ENCODE measurements at regions not wholly inside any gene's neighbourhood (a gene's known extent, or its start where the extent isn't known, plus 50 kb on each side); places are given as distances from the start of the nearest gene placed in this dataset.

- H2BK15ac ChIP-seq (ENCODE audit: low read depth, poor library complexity, severe bottlenecking), result no peak overlapping the region
- no peak overlapping the region for H2BK5ac ChIP-seq (ENCODE audit: low read depth, low read length, poor library complexity, severe bottlenecking)
- H2AFZ ChIP-seq (ENCODE audit: low read depth, low read length), result no peak overlapping the region
- no peak overlapping the region for H3K4me2 ChIP-seq (ENCODE audit: low read length, poor library complexity, severe bottlenecking)
- peaks cover 4 to 12% of the 10 kb centered on the region in 2 experiments for H3K27me3 ChIP-seq (ENCODE audit: control insufficient read depth in 1 of 2, insufficient read depth in 1 of 2, low read length in 2 of 2)
- no peak overlapping the region for H3K14ac ChIP-seq (ENCODE audit: low read length in 2 of 2)
- H3K27ac ChIP-seq (ENCODE audit: low read length, poor library complexity, severe bottlenecking), result no peak overlapping the region
- no peaks in the 10 kb centered on the region for H3K4me1 ChIP-seq (ENCODE audit: control insufficient read depth, insufficient read depth, low read depth, low read length)
- H3K36me3 ChIP-seq (ENCODE audit: control insufficient read depth in 1 of 2, insufficient read depth in 2 of 2, low read depth in 1 of 2, low read length in 2 of 2), result no peaks in the 10 kb centered on the region
- no peak overlapping the region for H4K8ac ChIP-seq (ENCODE audit: low read length)
- no peak overlapping the region for H3K18ac ChIP-seq (ENCODE audit: low read depth in 1 of 2, low read length in 2 of 2)
- H3K9ac ChIP-seq (ENCODE audit: low read length), result no peak overlapping the region
- WGBS, result 88% methylated on average over 5 of the region's 7 CpGs
- H3K23ac ChIP-seq (ENCODE audit: low read length in 2 of 2), result no peak overlapping the region
- H3K9me3 ChIP-seq (ENCODE audit: control insufficient read depth, low read length), result no peaks in the 10 kb centered on the region
- no peak for DNase-seq
- H2BK120ac ChIP-seq (ENCODE audit: low read depth, low read length), result no peak overlapping the region
- no peak overlapping the region for H3K4ac ChIP-seq (ENCODE audit: low read depth in 1 of 2, low read length in 2 of 2)
- H4K91ac ChIP-seq (ENCODE audit: low read length), result no peak overlapping the region
- H3K4me3 ChIP-seq (ENCODE audit: insufficient read depth in 1 of 2, low read depth in 1 of 2, low read length in 2 of 2), result no peak overlapping the region
- H2BK12ac ChIP-seq (ENCODE audit: low read length in 2 of 2), result no peak overlapping the region
- H2AK5ac ChIP-seq (ENCODE audit: low read length, severe bottlenecking), result no peak overlapping the region
- no peaks in the 10 kb centered on the region for H3K79me1 ChIP-seq (replicated peaks; ENCODE audit: low read length, poor library complexity, severe bottlenecking)
Observed at GRCh38 chr5:71961786-71962185, 145.5 kb upstream of the MAP1B start.

GRCh38 chr5:71969460-71969859, 137.8 kb upstream of the MAP1B start:
- no peak overlapping the region for H4K91ac ChIP-seq (ENCODE audit: low read length)
- no peak overlapping the region for H2BK15ac ChIP-seq (ENCODE audit: low read depth, poor library complexity, severe bottlenecking)
- no peak overlapping the region for H3K4me3 ChIP-seq (ENCODE audit: insufficient read depth in 1 of 2, low read depth in 1 of 2, low read length in 2 of 2)
- no peak overlapping the region for H4K8ac ChIP-seq (ENCODE audit: low read length)
- no peak overlapping the region for H3K9ac ChIP-seq (ENCODE audit: low read length)
- H3K27me3 ChIP-seq (ENCODE audit: control insufficient read depth in 1 of 2, insufficient read depth in 1 of 2, low read length in 2 of 2), result peaks cover 4 to 21% of the 10 kb centered on the region in 2 experiments
- no peak overlapping the region for H2BK120ac ChIP-seq (ENCODE audit: low read depth, low read length)
- no peak overlapping the region for H2AK5ac ChIP-seq (ENCODE audit: low read length, severe bottlenecking)
- DNase-seq, result no peak
- no peak overlapping the region for H2BK5ac ChIP-seq (ENCODE audit: low read depth, low read length, poor library complexity, severe bottlenecking)
- no peak overlapping the region for H2AFZ ChIP-seq (ENCODE audit: low read depth, low read length)
- no peak overlapping the region for H3K18ac ChIP-seq (ENCODE audit: low read depth in 1 of 2, low read length in 2 of 2)
- no peak overlapping the region for H3K4ac ChIP-seq (ENCODE audit: low read depth in 1 of 2, low read length in 2 of 2)
- H3K27ac ChIP-seq (ENCODE audit: low read length, poor library complexity, severe bottlenecking), result no peak overlapping the region
- no peaks in the 10 kb centered on the region for H3K36me3 ChIP-seq (ENCODE audit: control insufficient read depth in 1 of 2, insufficient read depth in 2 of 2, low read depth in 1 of 2, low read length in 2 of 2)
- no peak overlapping the region for H3K4me2 ChIP-seq (ENCODE audit: low read length, poor library complexity, severe bottlenecking)
- no peak overlapping the region for H3K14ac ChIP-seq (ENCODE audit: low read length in 2 of 2)
- no peak overlapping the region for H2BK12ac ChIP-seq (ENCODE audit: low read length in 2 of 2)
- no peaks in the 10 kb centered on the region for H3K4me1 ChIP-seq (ENCODE audit: control insufficient read depth, insufficient read depth, low read depth, low read length)
- H3K9me3 ChIP-seq (ENCODE audit: control insufficient read depth, low read length), result no peaks in the 10 kb centered on the region
- no peaks in the 10 kb centered on the region for H3K79me1 ChIP-seq (replicated peaks; ENCODE audit: low read length, poor library complexity, severe bottlenecking)
- H3K23ac ChIP-seq (ENCODE audit: low read length in 2 of 2), result no peak overlapping the region
- 100% methylated on average over 1 of the region's 2 CpGs for WGBS

DNA sequence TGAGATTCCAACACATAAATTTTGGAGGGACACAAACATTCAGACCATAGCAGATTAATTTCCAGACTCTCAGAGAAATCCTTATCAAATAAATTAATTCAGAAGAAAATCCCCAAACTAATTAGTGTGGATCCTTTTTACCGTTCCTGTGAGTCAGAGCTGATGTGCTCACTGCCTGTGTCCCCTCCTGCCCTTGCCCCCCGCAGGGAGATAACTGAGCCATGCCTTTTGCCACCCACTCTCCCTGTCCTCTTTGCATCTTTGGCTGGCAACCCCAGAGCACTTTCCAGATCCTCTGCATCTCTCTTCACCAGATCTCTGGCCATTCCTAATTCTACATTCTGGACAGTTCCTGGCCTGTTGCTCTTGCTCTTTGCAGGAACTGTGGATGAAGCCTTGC, 135.4 kb upstream of the MAP1B start:
- Histone ChIP-seq H3K4me3 (ENCODE audit: insufficient read depth in 1 of 2, low read depth in 1 of 2, low read length in 2 of 2) (no peak overlapping the region), H3K4me2 (ENCODE audit: low read length, poor library complexity, severe bottlenecking) (no peak overlapping the region), H3K9me3 (ENCODE audit: control insufficient read depth, low read length) (no peaks in the 10 kb centered on the region), H3K4me1 (ENCODE audit: control insufficient read depth, insufficient read depth, low read depth, low read length) (no peaks in the 10 kb centered on the region), H2BK15ac (ENCODE audit: low read depth, poor library complexity, severe bottlenecking) (no peak overlapping the region), H2BK12ac (ENCODE audit: low read length in 2 of 2) (peak overlapping the region in 1 of 2 experiments; percentile 47), H3K27ac (ENCODE audit: low read length, poor library complexity, severe bottlenecking) (no peak overlapping the region), H2BK120ac (ENCODE audit: low read depth, low read length) (no peak overlapping the region), H3K36me3 (ENCODE audit: control insufficient read depth in 1 of 2, insufficient read depth in 2 of 2, low read depth in 1 of 2, low read length in 2 of 2) (no peaks in the 10 kb centered on the region), H3K23ac (ENCODE audit: low read length in 2 of 2) (no peak overlapping the region), H3K79me1 (replicated peaks; ENCODE audit: low read length, poor library complexity, severe bottlenecking) (no peaks in the 10 kb centered on the region), H2AK5ac (ENCODE audit: low read length, severe bottlenecking) (no peak overlapping the region), H2AFZ (ENCODE audit: low read depth, low read length) (no peak overlapping the region), H4K8ac (ENCODE audit: low read length) (no peak overlapping the region), H3K18ac (ENCODE audit: low read depth in 1 of 2, low read length in 2 of 2) (no peak overlapping the region), H4K91ac (ENCODE audit: low read length) (no peak overlapping the region), H3K27me3 (ENCODE audit: control insufficient read depth in 1 of 2, insufficient read depth in 1 of 2, low read length in 2 of 2) (peaks cover 0 to 13% of the 10 kb centered on the region in 2 experiments), H2BK5ac (ENCODE audit: low read depth, low read length, poor library complexity, severe bottlenecking) (no peak overlapping the region), H3K14ac (ENCODE audit: low read length in 2 of 2) (no peak overlapping the region), H3K4ac (ENCODE audit: low read depth in 1 of 2, low read length in 2 of 2) (no peak overlapping the region), H3K9ac (ENCODE audit: low read length) (no peak overlapping the region)
- no peak for DNase-seq
- 71% methylated on average over 2 of the region's 2 CpGs for WGBS

DNA sequence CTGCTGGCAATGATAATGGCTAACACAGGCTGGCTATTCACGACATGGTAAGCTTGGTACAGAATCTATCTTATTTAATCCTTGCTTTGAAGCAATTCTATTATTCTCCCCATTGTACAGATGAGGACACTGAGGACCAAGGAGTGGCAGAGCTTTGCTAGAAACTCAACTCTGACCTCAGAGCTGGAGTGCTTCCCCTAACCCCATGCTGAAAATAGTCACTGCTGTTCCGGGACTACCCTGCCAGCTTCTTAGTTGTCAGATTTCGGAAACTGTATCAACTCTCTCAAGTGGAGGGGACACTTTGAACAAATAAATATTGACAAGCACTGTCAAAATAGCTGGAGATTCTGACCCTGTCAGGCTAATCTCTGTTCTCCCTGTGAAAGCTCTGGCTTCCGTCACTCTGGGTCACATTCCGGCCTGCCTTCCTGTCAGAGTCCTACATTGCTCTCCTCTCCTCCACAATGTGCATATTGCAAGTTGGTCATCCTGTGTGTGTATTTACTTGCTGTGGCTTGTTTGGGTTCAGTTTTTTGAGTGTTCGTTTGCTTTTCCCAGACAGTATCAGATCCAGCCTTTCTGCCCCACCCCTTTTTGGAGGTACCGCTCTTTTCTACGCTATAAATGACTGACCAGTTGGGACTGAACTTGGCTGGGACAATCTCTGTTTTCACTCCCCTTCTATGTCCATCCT, 134.3 kb upstream of the MAP1B start:
- H3K14ac ChIP-seq (ENCODE audit: low read length in 2 of 2), result no peak overlapping the region
- no peak overlapping the region for H4K91ac ChIP-seq (ENCODE audit: low read length)
- peak; percentile 14 for DNase-seq
- H3K9me3 ChIP-seq (ENCODE audit: control insufficient read depth, low read length), result no peaks in the 10 kb centered on the region
- H3K23ac ChIP-seq (ENCODE audit: low read length in 2 of 2), result no peak overlapping the region
- H3K4ac ChIP-seq (ENCODE audit: low read depth in 1 of 2, low read length in 2 of 2), result no peak overlapping the region
- H2BK5ac ChIP-seq (ENCODE audit: low read depth, low read length, poor library complexity, severe bottlenecking), result no peak overlapping the region
- H2BK12ac ChIP-seq (ENCODE audit: low read length in 2 of 2), result no peak overlapping the region
- H3K9ac ChIP-seq (ENCODE audit: low read length), result no peak overlapping the region
- no peaks in the 10 kb centered on the region for H3K79me1 ChIP-seq (replicated peaks; ENCODE audit: low read length, poor library complexity, severe bottlenecking)
- H2BK120ac ChIP-seq (ENCODE audit: low read depth, low read length), result no peak overlapping the region
- H3K18ac ChIP-seq (ENCODE audit: low read depth in 1 of 2, low read length in 2 of 2), result no peak overlapping the region
- H4K8ac ChIP-seq (ENCODE audit: low read length), result no peak overlapping the region
- no peak overlapping the region for H2BK15ac ChIP-seq (ENCODE audit: low read depth, poor library complexity, severe bottlenecking)
- no peaks in the 10 kb centered on the region for H3K4me1 ChIP-seq (ENCODE audit: control insufficient read depth, insufficient read depth, low read depth, low read length)
- H3K27ac ChIP-seq (ENCODE audit: low read length, poor library complexity, severe bottlenecking), result no peak overlapping the region
- peaks cover 0 to 13% of the 10 kb centered on the region in 2 experiments for H3K27me3 ChIP-seq (ENCODE audit: control insufficient read depth in 1 of 2, insufficient read depth in 1 of 2, low read length in 2 of 2)
- no peaks in the 10 kb centered on the region for H3K36me3 ChIP-seq (ENCODE audit: control insufficient read depth in 1 of 2, insufficient read depth in 2 of 2, low read depth in 1 of 2, low read length in 2 of 2)
- no peak overlapping the region for H3K4me3 ChIP-seq (ENCODE audit: insufficient read depth in 1 of 2, low read depth in 1 of 2, low read length in 2 of 2)
- H2AK5ac ChIP-seq (ENCODE audit: low read length, severe bottlenecking), result no peak overlapping the region
- no peak overlapping the region for H2AFZ ChIP-seq (ENCODE audit: low read depth, low read length)
- no peak overlapping the region for H3K4me2 ChIP-seq (ENCODE audit: low read length, poor library complexity, severe bottlenecking)
- WGBS, result 45% methylated on average over 7 of the region's 8 CpGs

Data from mesenchymal stem cell (in vitro differentiated cells and primary cell).